ENCODE measurements at regions not wholly inside any gene's neighbourhood (a gene's known extent, or its start where the extent isn't known, plus 50 kb on each side); places are given as distances from the start of the nearest gene placed in this dataset.

- POLR2A ChIA-PET (ENCODE audit: unreplicated experiment) = no interaction called here
- TF ChIP-seq CTCF (conservative IDR thresholded peaks at IDR 0.05) (no peak), EZH2 (IDR thresholded peaks at IDR 0.05; ENCODE audit: low read depth) (no peak)
- no peak overlapping the region for H3K27ac ChIP-seq
- intact Hi-C loops (cut with micrococcal nuclease; ENCODE audit: unreplicated experiment) = no loop called here
- H3K79me2 ChIP-seq (ENCODE audit: low read depth) = no peaks in the 10 kb centered on the region
- BruUV-seq (replicated peaks) = no TSS peak
- H3F3A ChIP-seq (ENCODE audit: insufficient read depth, low read depth) = no peaks in the 10 kb centered on the region
- H3K27me3 ChIP-seq (ENCODE audit: insufficient read depth, low read depth) = no peaks in the 10 kb centered on the region
- no peaks in the 10 kb centered on the region for H3K9me3 ChIP-seq (ENCODE audit: insufficient read depth, low read depth)
- no peaks in the 10 kb centered on the region for H3K4me1 ChIP-seq (replicated peaks; ENCODE audit: insufficient read depth)
- H3K4me2 ChIP-seq = no peak overlapping the region
- H3K9me2 ChIP-seq (ENCODE audit: insufficient read depth) = no peaks in the 10 kb centered on the region
- H3K36me3 ChIP-seq (ENCODE audit: low read depth) = no peaks in the 10 kb centered on the region
- no peaks in the 10 kb centered on the region for H4K20me1 ChIP-seq (ENCODE audit: insufficient read depth)
- DNase-seq = no peak
- H2AFZ ChIP-seq = no peak overlapping the region
- H3K4me3 ChIP-seq = no peak overlapping the region
- CTCF ChIA-PET = no interaction called here
Measured at GRCh38 chr5:24245821-24246220, 399.0 kb downstream of the CDH10 start.

DNA sequence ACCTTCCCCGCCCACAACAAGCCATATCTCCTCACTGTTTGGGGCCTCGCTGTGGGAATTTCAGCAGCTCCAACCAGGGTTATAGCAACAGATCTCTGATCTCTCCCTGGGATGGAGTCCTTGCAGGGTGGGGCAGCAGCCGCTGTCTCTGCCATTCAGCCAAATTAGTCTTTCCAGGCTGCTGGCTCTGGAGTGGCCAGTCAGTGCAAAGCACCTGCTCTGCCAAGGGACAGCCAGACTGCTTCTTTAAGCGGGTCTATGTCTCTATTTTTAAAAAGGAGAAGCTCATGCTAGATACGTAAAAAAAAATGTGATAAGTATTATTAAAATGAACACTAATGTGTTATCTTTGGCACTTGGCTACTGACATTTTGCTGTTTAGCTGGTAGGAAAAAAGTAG, 380.2 kb downstream of the CDH10 start:
- no peak for DNase-seq
- no peak overlapping the region for H3K27ac ChIP-seq
- BruUV-seq (replicated peaks) = no TSS peak

DNA sequence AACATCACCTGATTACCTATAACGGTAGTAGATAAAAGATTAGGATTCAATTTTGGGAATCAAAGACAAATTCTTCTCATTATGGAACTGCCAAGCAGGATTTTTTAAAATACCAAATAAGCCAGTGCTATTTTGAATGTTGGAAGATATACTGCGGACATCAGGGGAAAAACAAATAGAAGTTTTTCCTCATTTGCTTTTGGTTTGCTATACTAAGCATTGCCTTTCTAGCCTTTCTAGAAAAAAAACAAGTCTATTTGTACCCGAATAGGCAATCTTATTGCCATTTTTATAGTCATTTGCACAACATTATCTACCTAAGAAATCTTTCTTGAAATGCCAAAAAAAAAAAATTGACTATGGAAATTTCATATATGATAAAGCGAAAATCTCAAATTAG, 379.5 kb downstream of the CDH10 start:
- Histone ChIP-seq H3K4me2 (no peak overlapping the region), H3K27ac (no peak overlapping the region), H3F3A (ENCODE audit: insufficient read depth, low read depth) (no peaks in the 10 kb centered on the region), H3K4me3 (no peak overlapping the region), H3K4me1 (replicated peaks; ENCODE audit: insufficient read depth) (no peaks in the 10 kb centered on the region), H3K36me3 (ENCODE audit: low read depth) (no peaks in the 10 kb centered on the region), H2AFZ (no peak overlapping the region), H3K9me3 (ENCODE audit: insufficient read depth, low read depth) (no peaks in the 10 kb centered on the region), H3K27me3 (ENCODE audit: insufficient read depth, low read depth) (no peaks in the 10 kb centered on the region), H3K9me2 (ENCODE audit: insufficient read depth) (no peaks in the 10 kb centered on the region; the same call in 1 of the 2 replicates), H4K20me1 (ENCODE audit: insufficient read depth) (no peaks in the 10 kb centered on the region), H3K79me2 (ENCODE audit: low read depth) (no peaks in the 10 kb centered on the region)
- CTCF ChIA-PET = interaction anchor here (0.8 kb wide), 1 partner anchor 25 kb away, joined by 16 read pairs; no protein-coding TSS in a partner anchor
- intact Hi-C loops (cut with micrococcal nuclease; ENCODE audit: unreplicated experiment) = no loop called here
- TF ChIP-seq CTCF (conservative IDR thresholded peaks at IDR 0.05) (no peak), EZH2 (IDR thresholded peaks at IDR 0.05; ENCODE audit: low read depth) (no peak)
- DNase-seq = no peak
- POLR2A ChIA-PET (ENCODE audit: unreplicated experiment) = no interaction called here
- BruUV-seq (replicated peaks) = no TSS peak

More for the DNA sequence above, 380.2 kb downstream of the CDH10 start:
- ChIA-PET POLR2A (ENCODE audit: unreplicated experiment) (no interaction called here), CTCF (interaction anchor here (0.8 kb wide), 1 partner anchor 26 kb away, joined by 16 read pairs; no protein-coding TSS in a partner anchor)
- Histone ChIP-seq H4K20me1 (ENCODE audit: insufficient read depth) (no peaks in the 10 kb centered on the region), H3K27me3 (ENCODE audit: insufficient read depth, low read depth) (no peaks in the 10 kb centered on the region), H3K36me3 (ENCODE audit: low read depth) (no peaks in the 10 kb centered on the region), H3F3A (ENCODE audit: insufficient read depth, low read depth) (no peaks in the 10 kb centered on the region), H3K4me2 (no peak overlapping the region), H3K79me2 (ENCODE audit: low read depth) (no peaks in the 10 kb centered on the region), H3K9me2 (ENCODE audit: insufficient read depth) (no peaks in the 10 kb centered on the region; the same call in 1 of the 2 replicates), H2AFZ (no peak overlapping the region), H3K4me3 (no peak overlapping the region), H3K4me1 (replicated peaks; ENCODE audit: insufficient read depth) (no peaks in the 10 kb centered on the region), H3K9me3 (ENCODE audit: insufficient read depth, low read depth) (no peaks in the 10 kb centered on the region)
- intact Hi-C loops (cut with micrococcal nuclease; ENCODE audit: unreplicated experiment) = no loop called here
- TF ChIP-seq CTCF (conservative IDR thresholded peaks at IDR 0.05) = no peak
- no peak for TF ChIP-seq EZH2 (IDR thresholded peaks at IDR 0.05; ENCODE audit: low read depth)

Measured in PC-9 (cell line).